ENCODE measurements at regions not wholly inside any gene's neighbourhood (a gene's known extent, or its start where the extent isn't known, plus 50 kb on each side); places are given as distances from the start of the nearest gene placed in this dataset.

GRCh38 chr10:128712661-128713400, 586.6 kb upstream of the MKI67 start:
- no peak for DNase-seq (ENCODE audit: low read depth)
- no peak for TF ChIP-seq CTCF (IDR thresholded peaks at IDR 0.05; ENCODE audit: insufficient read depth, low read length, poor library complexity, severe bottlenecking)
- peaks cover 12% of the 10 kb centered on the region for H3K27me3 ChIP-seq (ENCODE audit: control insufficient read depth, insufficient read depth, low read length)

GRCh38 chr10:128713471-128713870, 587.2 kb upstream of the MKI67 start:
- H3K4me3 ChIP-seq (ENCODE audit: low read depth, low read length), result no peak overlapping the region
- H3K27me3 ChIP-seq (ENCODE audit: control insufficient read depth, insufficient read depth, low read length), result peaks cover 12% of the 10 kb centered on the region
- TF ChIP-seq CTCF (IDR thresholded peaks at IDR 0.05; ENCODE audit: insufficient read depth, low read length, poor library complexity, severe bottlenecking), result no peak
- H3K36me3 ChIP-seq (ENCODE audit: control insufficient read depth, insufficient read depth, low read length), result no peaks in the 10 kb centered on the region
- no peak for DNase-seq (ENCODE audit: low read depth)

More at GRCh38 chr10:128712661-128713400, 586.6 kb upstream of the MKI67 start:
- Histone ChIP-seq H3K4me3 (ENCODE audit: low read depth, low read length) (no peak overlapping the region), H3K36me3 (ENCODE audit: control insufficient read depth, insufficient read depth, low read length) (no peaks in the 10 kb centered on the region)

- peaks cover 12% of the 10 kb centered on the region for H3K27me3 ChIP-seq (ENCODE audit: control insufficient read depth, insufficient read depth, low read length)
- no peak for DNase-seq (ENCODE audit: low read depth)
- no peaks in the 10 kb centered on the region for H3K36me3 ChIP-seq (ENCODE audit: control insufficient read depth, insufficient read depth, low read length)
- no peak for TF ChIP-seq CTCF (IDR thresholded peaks at IDR 0.05; ENCODE audit: insufficient read depth, low read length, poor library complexity, severe bottlenecking)
- no peak overlapping the region for H3K4me3 ChIP-seq (ENCODE audit: low read depth, low read length)
These were observed 587.8 kb upstream of the MKI67 start for GRCh38 chr10:128713874-128714570.

- no peak for DNase-seq (ENCODE audit: low read depth)
- Histone ChIP-seq H3K27me3 (ENCODE audit: control insufficient read depth, insufficient read depth, low read length) (peaks cover 10% of the 10 kb centered on the region), H3K36me3 (ENCODE audit: control insufficient read depth, insufficient read depth, low read length) (no peaks in the 10 kb centered on the region), H3K4me3 (ENCODE audit: low read depth, low read length) (no peak overlapping the region)
- TF ChIP-seq CTCF (IDR thresholded peaks at IDR 0.05; ENCODE audit: insufficient read depth, low read length, poor library complexity, severe bottlenecking), result no peak
These were observed 588.6 kb upstream of the MKI67 start for GRCh38 chr10:128714644-128715415.

GRCh38 chr10:128716181-128716580, 590.0 kb upstream of the MKI67 start:
- Histone ChIP-seq H3K4me3 (ENCODE audit: low read depth, low read length) (no peak overlapping the region), H3K27me3 (ENCODE audit: control insufficient read depth, insufficient read depth, low read length) (peaks cover 3% of the 10 kb centered on the region), H3K36me3 (ENCODE audit: control insufficient read depth, insufficient read depth, low read length) (no peaks in the 10 kb centered on the region)
- no peak for TF ChIP-seq CTCF (IDR thresholded peaks at IDR 0.05; ENCODE audit: insufficient read depth, low read length, poor library complexity, severe bottlenecking)
- DNase-seq (ENCODE audit: low read depth), result no peak

All from kidney epithelial cell (primary cell).